ENCODE measurements at regions not wholly inside any gene's neighbourhood (a gene's known extent, or its start where the extent isn't known, plus 50 kb on each side); places are given as distances from the start of the nearest gene placed in this dataset.

- no peaks in the 10 kb centered on the region for H3K27me3 ChIP-seq (replicated peaks in 1 of 4; ENCODE audit: control extremely low read depth in 1 of 4, control insufficient read depth in 3 of 4, insufficient read depth in 4 of 4, low read length in 3 of 4)
- WGBS (ENCODE audit: insufficient coverage) = 62% methylated on average over 9 of the region's 9 CpGs
- ATAC-seq (ENCODE audit: low read depth) (no peak), DNase-seq (no peak)
- no peaks in the 10 kb centered on the region for H4K20me1 ChIP-seq (ENCODE audit: control insufficient read depth, insufficient read depth, low read length, poor library complexity, severe bottlenecking)
- ChIA-PET POLR2A (no interaction called here), CTCF (interaction anchor here (0.6 kb wide), 1 partner anchor 945 kb away, joined by 3 read pairs; no protein-coding TSS in a partner anchor)
- no peak overlapping the region for H3K4me3 ChIP-seq (ENCODE audit: control extremely low read depth in 1 of 5, extremely low read depth in 1 of 5, insufficient read depth in 1 of 5, low read depth in 2 of 5, low read length in 4 of 5)
- no peak overlapping the region for H3K9ac ChIP-seq (ENCODE audit: low read length)
- H3K9me3 Mint-ChIP-seq (ENCODE audit: insufficient read depth) = peaks cover 2% of the 10 kb centered on the region
- H3K9me3 ChIP-seq (ENCODE audit: control extremely low read depth in 1 of 3, control insufficient read depth in 2 of 3, insufficient read depth in 1 of 3, low read length in 2 of 3) = no peaks in the 10 kb centered on the region
- H3K79me2 ChIP-seq (ENCODE audit: control insufficient read depth, insufficient read depth, low read length) = no peaks in the 10 kb centered on the region
- H3K4me1 ChIP-seq (ENCODE audit: control insufficient read depth in 2 of 2, insufficient read depth in 2 of 2, low read length in 2 of 2) = no peaks in the 10 kb centered on the region
- intact Hi-C loops (cut with micrococcal nuclease) = no loop called here
- no peak overlapping the region for H3K4me3 Mint-ChIP-seq
- no peak overlapping the region for H3K4me2 ChIP-seq (replicated peaks; ENCODE audit: low read depth, low read length, poor library complexity, severe bottlenecking)
- H3K27ac Mint-ChIP-seq = no peak overlapping the region
- no peaks in the 10 kb centered on the region for H3K4me1 Mint-ChIP-seq
- H3K36me3 ChIP-seq (replicated peaks in 1 of 2; ENCODE audit: control extremely low read depth in 1 of 2, control insufficient read depth in 1 of 2, extremely low read depth in 1 of 2, insufficient read depth in 2 of 2, low read length in 1 of 2) = no peaks in the 10 kb centered on the region
- H3K27ac ChIP-seq (ENCODE audit: low read length in 2 of 2) = no peak overlapping the region
- H3K27me3 Mint-ChIP-seq = peaks cover 23% of the 10 kb centered on the region
- TF ChIP-seq, protein P1, sequence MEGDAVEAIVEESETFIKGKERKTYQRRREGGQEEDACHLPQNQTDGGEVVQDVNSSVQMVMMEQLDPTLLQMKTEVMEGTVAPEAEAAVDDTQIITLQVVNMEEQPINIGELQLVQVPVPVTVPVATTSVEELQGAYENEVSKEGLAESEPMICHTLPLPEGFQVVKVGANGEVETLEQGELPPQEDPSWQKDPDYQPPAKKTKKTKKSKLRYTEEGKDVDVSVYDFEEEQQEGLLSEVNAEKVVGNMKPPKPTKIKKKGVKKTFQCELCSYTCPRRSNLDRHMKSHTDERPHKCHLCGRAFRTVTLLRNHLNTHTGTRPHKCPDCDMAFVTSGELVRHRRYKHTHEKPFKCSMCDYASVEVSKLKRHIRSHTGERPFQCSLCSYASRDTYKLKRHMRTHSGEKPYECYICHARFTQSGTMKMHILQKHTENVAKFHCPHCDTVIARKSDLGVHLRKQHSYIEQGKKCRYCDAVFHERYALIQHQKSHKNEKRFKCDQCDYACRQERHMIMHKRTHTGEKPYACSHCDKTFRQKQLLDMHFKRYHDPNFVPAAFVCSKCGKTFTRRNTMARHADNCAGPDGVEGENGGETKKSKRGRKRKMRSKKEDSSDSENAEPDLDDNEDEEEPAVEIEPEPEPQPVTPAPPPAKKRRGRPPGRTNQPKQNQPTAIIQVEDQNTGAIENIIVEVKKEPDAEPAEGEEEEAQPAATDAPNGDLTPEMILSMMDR (IDR thresholded peaks at IDR 0.05) = no peak
- TF ChIP-seq EZH2 (IDR thresholded peaks at IDR 0.05; ENCODE audit: borderline replicate concordance, insufficient read depth, low read depth, low read length, poor library complexity, severe bottlenecking) = no peak
- no peak overlapping the region for H2AFZ ChIP-seq (ENCODE audit: insufficient read depth, low read depth, low read length, poor library complexity, severe bottlenecking)
These were observed 119.7 kb upstream of the CD82 start for GRCh38 chr11:44445500-44446365.

GRCh38 chr11:44446366-44446762 is 119.1 kb upstream of the CD82 start:
- DNase-seq = no peak
- CTCF ChIA-PET = interaction anchor here (0.6 kb wide), 1 partner anchor 944 kb away, joined by 3 read pairs; no protein-coding TSS in a partner anchor
- H3K9me3 Mint-ChIP-seq (ENCODE audit: insufficient read depth) = peaks cover 2% of the 10 kb centered on the region
- TF ChIP-seq, protein P1 (IDR thresholded peaks at IDR 0.05) = no peak
- no peak for TF ChIP-seq EZH2 (IDR thresholded peaks at IDR 0.05; ENCODE audit: borderline replicate concordance, insufficient read depth, low read depth, low read length, poor library complexity, severe bottlenecking)
- peaks cover 22% of the 10 kb centered on the region for H3K27me3 Mint-ChIP-seq
- H3K27ac Mint-ChIP-seq = no peak overlapping the region
- no peaks in the 10 kb centered on the region for H3K27me3 ChIP-seq (replicated peaks in 1 of 4; ENCODE audit: control extremely low read depth in 1 of 4, control insufficient read depth in 3 of 4, insufficient read depth in 4 of 4, low read length in 3 of 4)
- no peak for ATAC-seq (ENCODE audit: low read depth)
- H3K4me3 ChIP-seq (ENCODE audit: control extremely low read depth in 1 of 5, extremely low read depth in 1 of 5, insufficient read depth in 1 of 5, low read depth in 2 of 5, low read length in 4 of 5) = no peak overlapping the region
- H3K4me2 ChIP-seq (replicated peaks; ENCODE audit: low read depth, low read length, poor library complexity, severe bottlenecking) = no peak overlapping the region
- H3K9ac ChIP-seq (ENCODE audit: low read length) = no peak overlapping the region
- H2AFZ ChIP-seq (ENCODE audit: insufficient read depth, low read depth, low read length, poor library complexity, severe bottlenecking) = no peak overlapping the region
- H3K9me3 ChIP-seq (ENCODE audit: control extremely low read depth in 1 of 3, control insufficient read depth in 2 of 3, insufficient read depth in 1 of 3, low read length in 2 of 3) = no peaks in the 10 kb centered on the region
- intact Hi-C loops (cut with micrococcal nuclease) = no loop called here
- H3K27ac ChIP-seq (ENCODE audit: low read length in 2 of 2) = no peak overlapping the region
- POLR2A ChIA-PET = no interaction called here
- no peaks in the 10 kb centered on the region for H3K79me2 ChIP-seq (ENCODE audit: control insufficient read depth, insufficient read depth, low read length)
- no peaks in the 10 kb centered on the region for H3K4me1 Mint-ChIP-seq
- no peak overlapping the region for H3K4me3 Mint-ChIP-seq
- H3K4me1 ChIP-seq (ENCODE audit: control insufficient read depth in 2 of 2, insufficient read depth in 2 of 2, low read length in 2 of 2) = no peaks in the 10 kb centered on the region
- H4K20me1 ChIP-seq (ENCODE audit: control insufficient read depth, insufficient read depth, low read length, poor library complexity, severe bottlenecking) = no peaks in the 10 kb centered on the region
- H3K36me3 ChIP-seq (replicated peaks in 1 of 2; ENCODE audit: control extremely low read depth in 1 of 2, control insufficient read depth in 1 of 2, extremely low read depth in 1 of 2, insufficient read depth in 2 of 2, low read length in 1 of 2) = no peaks in the 10 kb centered on the region
- 57% methylated on average over 3 of the region's 7 CpGs for WGBS (ENCODE audit: insufficient coverage)
